Ishikawa (cell line): ENCODE measurements at regions not wholly inside any gene's neighbourhood (a gene's known extent, or its start where the extent isn't known, plus 50 kb on each side); places are given as distances from the start of the nearest gene placed in this dataset.

ENCODE experiments used
- CEBPB ChIP-seq: IDR thresholded peaks from 2 replicates; pipeline ENCODE4 v1.6.1; 2012
- CREB1 ChIP-seq: IDR thresholded peaks from 2 replicates; pipeline ENCODE4 v1.6.1; 2012; ENCODE audit warnings: low read depth
- EP300 ChIP-seq: IDR thresholded peaks from 2 replicates; pipeline ENCODE4 v1.6.1; 2012; ENCODE audit warnings: borderline replicate concordance
- NFIC ChIP-seq: IDR thresholded peaks from 2 replicates; pipeline ENCODE4 v1.6.1; 2012
- RAD21 ChIP-seq: IDR thresholded peaks from 2 replicates; pipeline ENCODE4 v1.6.1; 2012; ENCODE audit warnings: low read depth
- TAF1 ChIP-seq: IDR thresholded peaks from 2 replicates; pipeline ENCODE4 v1.6.1; 2012; ENCODE audit warnings: low read depth, mild to moderate bottlenecking
- TCF12 ChIP-seq: IDR thresholded peaks from 2 replicates; pipeline ENCODE4 v1.6.1; 2012; ENCODE audit warnings: low read depth
- TEAD4 ChIP-seq: IDR thresholded peaks from 2 replicates; pipeline ENCODE4 v1.6.1; 2012
- YY1 ChIP-seq: IDR thresholded peaks from 2 replicates; pipeline ENCODE4 v1.6.1; 2012; ENCODE audit warnings: low read depth
- TF ChIP-seq, protein P1 (sequence below): IDR thresholded peaks from 2 replicates; pipeline ENCODE4 v1.6.1; 2012; ENCODE audit warnings: low read depth, mild to moderate bottlenecking
- TF ChIP-seq, protein P2 (sequence below): IDR thresholded peaks from 2 replicates; pipeline ENCODE4 v1.6.1; 2012

DNA sequence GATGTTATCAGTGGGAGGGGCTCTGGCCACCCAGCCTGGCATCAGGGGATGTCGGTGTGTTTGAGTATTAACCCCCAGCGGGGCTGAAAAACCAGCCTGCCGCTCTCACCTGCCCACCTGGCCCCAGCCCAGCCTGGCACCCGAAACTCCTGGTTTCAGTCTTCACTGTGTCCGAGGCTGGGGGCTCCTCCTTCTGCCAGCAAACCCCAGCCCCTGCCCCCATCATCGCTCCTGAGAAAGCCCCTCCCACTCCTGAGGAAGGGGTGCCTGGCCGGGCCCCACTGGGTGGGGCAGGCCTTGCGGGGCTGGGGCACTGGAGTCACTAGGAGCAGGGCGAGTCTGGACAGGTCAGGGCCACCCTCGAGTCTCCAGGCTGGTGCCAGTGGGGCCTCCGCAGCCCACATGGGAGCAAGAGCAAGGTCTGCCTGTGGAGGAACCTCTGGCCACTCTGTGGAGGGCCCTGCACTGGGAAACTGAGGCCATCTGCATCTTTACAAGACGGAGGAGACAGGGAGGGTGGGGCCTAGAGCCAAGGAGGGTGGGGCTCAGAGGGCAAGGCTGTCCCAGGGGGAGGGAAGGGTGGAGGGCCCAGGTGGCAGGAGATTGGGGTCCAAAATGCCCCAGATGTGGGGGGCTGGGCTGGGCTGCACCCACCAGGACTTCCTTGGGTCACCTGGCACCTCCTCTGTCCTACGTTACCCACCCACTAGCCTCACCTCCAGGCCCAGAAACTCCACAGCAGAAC is 51.5 kb upstream of the NOTCH1 start:
- TF ChIP-seq NFIC (no peak), YY1 (no peak), TCF12 (no peak), TEAD4 (no peak), CREB1 (no peak), TAF1 (no peak), RAD21 (no peak), CEBPB (no peak), EP300 (no peak)
- TF ChIP-seq, protein P1, sequence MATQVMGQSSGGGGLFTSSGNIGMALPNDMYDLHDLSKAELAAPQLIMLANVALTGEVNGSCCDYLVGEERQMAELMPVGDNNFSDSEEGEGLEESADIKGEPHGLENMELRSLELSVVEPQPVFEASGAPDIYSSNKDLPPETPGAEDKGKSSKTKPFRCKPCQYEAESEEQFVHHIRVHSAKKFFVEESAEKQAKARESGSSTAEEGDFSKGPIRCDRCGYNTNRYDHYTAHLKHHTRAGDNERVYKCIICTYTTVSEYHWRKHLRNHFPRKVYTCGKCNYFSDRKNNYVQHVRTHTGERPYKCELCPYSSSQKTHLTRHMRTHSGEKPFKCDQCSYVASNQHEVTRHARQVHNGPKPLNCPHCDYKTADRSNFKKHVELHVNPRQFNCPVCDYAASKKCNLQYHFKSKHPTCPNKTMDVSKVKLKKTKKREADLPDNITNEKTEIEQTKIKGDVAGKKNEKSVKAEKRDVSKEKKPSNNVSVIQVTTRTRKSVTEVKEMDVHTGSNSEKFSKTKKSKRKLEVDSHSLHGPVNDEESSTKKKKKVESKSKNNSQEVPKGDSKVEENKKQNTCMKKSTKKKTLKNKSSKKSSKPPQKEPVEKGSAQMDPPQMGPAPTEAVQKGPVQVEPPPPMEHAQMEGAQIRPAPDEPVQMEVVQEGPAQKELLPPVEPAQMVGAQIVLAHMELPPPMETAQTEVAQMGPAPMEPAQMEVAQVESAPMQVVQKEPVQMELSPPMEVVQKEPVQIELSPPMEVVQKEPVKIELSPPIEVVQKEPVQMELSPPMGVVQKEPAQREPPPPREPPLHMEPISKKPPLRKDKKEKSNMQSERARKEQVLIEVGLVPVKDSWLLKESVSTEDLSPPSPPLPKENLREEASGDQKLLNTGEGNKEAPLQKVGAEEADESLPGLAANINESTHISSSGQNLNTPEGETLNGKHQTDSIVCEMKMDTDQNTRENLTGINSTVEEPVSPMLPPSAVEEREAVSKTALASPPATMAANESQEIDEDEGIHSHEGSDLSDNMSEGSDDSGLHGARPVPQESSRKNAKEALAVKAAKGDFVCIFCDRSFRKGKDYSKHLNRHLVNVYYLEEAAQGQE, result no peak
- TF ChIP-seq, protein P2, sequence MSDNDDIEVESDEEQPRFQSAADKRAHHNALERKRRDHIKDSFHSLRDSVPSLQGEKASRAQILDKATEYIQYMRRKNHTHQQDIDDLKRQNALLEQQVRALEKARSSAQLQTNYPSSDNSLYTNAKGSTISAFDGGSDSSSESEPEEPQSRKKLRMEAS, result no peak
